GM12875 (cell line): ENCODE measurements at regions not wholly inside any gene's neighbourhood (a gene's known extent, or its start where the extent isn't known, plus 50 kb on each side); places are given as distances from the start of the nearest gene placed in this dataset.

Experiments used
- H3K4me3 ChIP-seq: one replicate; pipeline ENCODE4 v1.5.1; 2011; ENCODE audit warnings: low read depth, low read length, control low read depth
- TF ChIP-seq, protein P1 (sequence below): IDR thresholded peaks from 2 replicates; pipeline ENCODE4 v1.5.1; 2011; ENCODE audit warnings: low read depth, mild to moderate bottlenecking, control low read depth, inconsistent platforms, low read length, moderate library complexity, borderline replicate concordance; ENCODE audit not compliant: insufficient read depth

DNA sequence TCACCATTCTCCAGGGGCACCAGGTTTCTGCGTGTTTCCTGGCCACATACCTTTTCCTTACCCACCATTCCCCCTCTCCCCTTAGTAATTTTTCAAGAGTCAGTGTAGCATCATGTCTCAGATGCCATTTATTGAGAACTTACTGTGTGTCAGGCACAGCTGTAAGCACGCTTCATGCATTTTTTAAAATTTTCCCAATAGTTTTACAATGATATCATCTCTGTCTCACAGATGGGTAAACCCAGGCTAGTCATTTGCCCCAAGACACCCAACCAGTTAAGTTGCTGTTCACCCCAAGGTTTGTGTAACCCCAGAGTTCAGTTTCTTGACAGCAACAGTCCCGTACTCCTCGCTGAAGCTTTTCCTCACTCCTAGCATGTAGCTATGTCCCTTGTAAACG, 56.4 kb upstream of the IRX3 start:
- H3K4me3 ChIP-seq, result no peak overlapping the region
- TF ChIP-seq, protein P1, sequence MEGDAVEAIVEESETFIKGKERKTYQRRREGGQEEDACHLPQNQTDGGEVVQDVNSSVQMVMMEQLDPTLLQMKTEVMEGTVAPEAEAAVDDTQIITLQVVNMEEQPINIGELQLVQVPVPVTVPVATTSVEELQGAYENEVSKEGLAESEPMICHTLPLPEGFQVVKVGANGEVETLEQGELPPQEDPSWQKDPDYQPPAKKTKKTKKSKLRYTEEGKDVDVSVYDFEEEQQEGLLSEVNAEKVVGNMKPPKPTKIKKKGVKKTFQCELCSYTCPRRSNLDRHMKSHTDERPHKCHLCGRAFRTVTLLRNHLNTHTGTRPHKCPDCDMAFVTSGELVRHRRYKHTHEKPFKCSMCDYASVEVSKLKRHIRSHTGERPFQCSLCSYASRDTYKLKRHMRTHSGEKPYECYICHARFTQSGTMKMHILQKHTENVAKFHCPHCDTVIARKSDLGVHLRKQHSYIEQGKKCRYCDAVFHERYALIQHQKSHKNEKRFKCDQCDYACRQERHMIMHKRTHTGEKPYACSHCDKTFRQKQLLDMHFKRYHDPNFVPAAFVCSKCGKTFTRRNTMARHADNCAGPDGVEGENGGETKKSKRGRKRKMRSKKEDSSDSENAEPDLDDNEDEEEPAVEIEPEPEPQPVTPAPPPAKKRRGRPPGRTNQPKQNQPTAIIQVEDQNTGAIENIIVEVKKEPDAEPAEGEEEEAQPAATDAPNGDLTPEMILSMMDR, result no peak

DNA sequence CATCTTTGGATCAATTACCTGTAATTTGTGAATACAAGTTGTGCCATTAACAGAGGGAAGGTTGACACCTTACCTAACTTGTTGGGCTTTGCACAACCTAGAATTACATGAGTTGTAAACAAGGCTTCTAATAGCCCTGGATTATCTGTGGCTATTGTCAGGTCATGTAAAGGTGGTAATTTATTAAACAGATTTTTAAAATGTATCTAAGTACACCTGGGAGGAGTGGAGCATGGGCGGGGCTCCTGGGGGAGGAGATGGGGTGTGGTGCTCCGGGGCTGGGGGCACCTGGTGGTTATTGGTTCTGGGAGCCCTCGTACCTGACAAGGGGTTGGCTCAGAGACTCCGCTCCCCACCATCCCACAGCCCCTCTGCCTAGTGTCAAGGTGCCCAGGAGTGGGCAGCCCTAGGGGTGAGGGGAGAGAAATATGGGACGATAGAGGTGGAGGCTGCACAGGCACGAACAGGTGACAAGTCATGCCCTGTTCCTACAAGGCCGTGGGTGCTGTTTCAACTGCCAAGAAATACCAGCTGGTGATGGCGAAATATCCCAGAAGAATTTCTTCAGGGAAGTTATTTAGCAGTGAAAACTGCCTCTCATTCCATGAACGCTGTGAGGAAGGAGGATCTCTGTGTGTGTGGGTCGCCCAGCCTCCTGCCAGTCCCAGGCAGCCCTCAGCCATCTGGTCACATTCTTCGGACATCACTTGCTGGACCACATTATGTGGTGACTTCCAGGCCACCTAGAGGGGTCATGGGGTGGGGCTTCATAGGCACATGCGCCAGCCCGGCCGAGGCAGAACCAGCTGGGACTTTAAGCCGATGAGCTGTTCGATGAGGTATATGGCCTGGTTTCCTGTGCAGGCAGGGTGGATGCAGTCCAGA, 55.5 kb upstream of the IRX3 start:
- TF ChIP-seq, protein P1, result no peak
- H3K4me3 ChIP-seq, result no peak overlapping the region

DNA sequence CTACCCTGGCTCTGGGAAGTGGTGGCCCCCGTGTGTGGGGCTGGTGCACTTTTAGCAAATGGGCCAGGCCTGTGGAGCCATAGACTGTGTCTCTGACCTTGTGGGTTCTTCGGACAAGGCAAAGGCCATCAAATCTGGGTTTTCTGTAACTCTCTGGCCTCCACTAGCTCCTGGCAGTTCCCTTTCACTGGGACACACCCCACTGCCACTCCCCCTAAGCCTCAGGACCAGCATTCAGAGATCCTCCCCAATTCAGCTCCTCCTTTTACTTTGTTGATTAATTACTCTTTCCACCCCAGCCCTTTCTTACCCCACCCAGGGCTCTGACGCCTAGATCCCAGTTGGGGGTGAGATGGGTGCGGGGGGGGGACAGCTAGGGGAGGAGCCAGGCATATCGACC, 53.9 kb upstream of the IRX3 start:
- TF ChIP-seq, protein P1, result no peak
- no peak overlapping the region for H3K4me3 ChIP-seq

DNA sequence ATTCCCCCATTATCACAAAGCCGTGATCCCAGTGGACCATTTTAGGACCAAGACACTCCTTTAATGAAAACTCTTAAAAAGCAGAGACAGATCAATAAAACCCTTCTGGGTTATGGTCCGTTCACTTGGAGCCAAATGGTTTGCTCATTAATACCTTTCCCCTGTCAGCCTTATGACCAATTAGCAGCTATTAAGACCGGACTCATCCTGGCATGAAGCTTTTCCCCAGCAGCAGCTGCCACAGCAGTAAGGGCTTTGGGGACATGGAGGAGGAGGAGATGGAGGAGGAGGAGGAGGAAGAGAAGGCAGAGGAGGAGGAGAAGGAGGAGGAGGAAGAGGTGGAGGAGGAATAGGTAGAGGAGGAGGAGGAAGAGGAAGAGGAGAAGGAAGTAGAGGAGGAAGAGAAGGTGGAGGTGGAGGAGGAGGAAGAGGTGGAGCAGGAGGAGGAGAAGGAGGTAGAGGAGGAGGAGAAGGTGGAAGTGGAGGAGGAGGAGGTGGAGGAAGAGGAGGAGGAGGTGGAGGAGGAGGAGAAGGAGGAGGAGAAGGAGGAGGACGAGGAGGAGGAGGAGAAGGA, 50.1 kb upstream of the IRX3 start:
- H3K4me3 ChIP-seq, result no peak overlapping the region
- TF ChIP-seq, protein P1, result no peak
